OCI-LY7 (cell line): ENCODE measurements at regions not wholly inside any gene's neighbourhood (a gene's known extent, or its start where the extent isn't known, plus 50 kb on each side); places are given as distances from the start of the nearest gene placed in this dataset.

Experiments
- BruUV-seq: library from RNA; stranded (reverse); fragments of 400-500 nt; replicated peaks from 2 replicates; lab custom pipeline; 2021; lab: Mats Ljungman, UMichigan
- CTCF ChIA-PET: fragments of 300-600 bp; sonication (Branson Sonifier 250); formaldehyde crosslinking; loops from one replicate; lab custom pipeline; 2022; ENCODE audit warnings: antibody characterized with exemption; ENCODE audit not compliant: unreplicated experiment; lab: Charles Lee
- POLR2A ChIA-PET: fragments of 300-600 bp; sonication (Branson Sonifier 250); formaldehyde crosslinking; loops from one replicate; lab custom pipeline; 2022; ENCODE audit warnings: antibody characterized with exemption; lab: Charles Lee
- DNase-seq: peaks from one replicate; pipeline ENCODE4 v3.0.0-alpha.2; 2015; ENCODE audit warnings: low spot score
- H2AFZ ChIP-seq: fragments of 200-600 bp; sonication (generic), shearing (Covaris generic); 2 replicates; pipeline ENCODE4 v1.6.1; 2014; ENCODE audit warnings: mild to moderate bottlenecking, antibody characterized with exemption, low read length, moderate library complexity
- H3K27ac ChIP-seq: fragments of 200-600 bp; sonication (generic); 2 replicates; pipeline ENCODE4 v1.5.1; 2014; ENCODE audit warnings: mixed run types, low read depth, mild to moderate bottlenecking, moderate library complexity, low read length, inconsistent platforms; ENCODE audit not compliant: poor library complexity, severe bottlenecking
- H3K36me3 ChIP-seq: fragments of 200-600 bp; sonication (generic); 2 replicates; pipeline ENCODE4 v1.6.1; 2014; ENCODE audit warnings: mild to moderate bottlenecking, antibody characterized with exemption, low read length, moderate library complexity, mixed read lengths; ENCODE audit not compliant: insufficient read depth
- H3K4me1 ChIP-seq: fragments of 200-600 bp; sonication (generic); 2 replicates; pipeline ENCODE4 v1.5.1; 2014; ENCODE audit warnings: mild to moderate bottlenecking, low read length; ENCODE audit not compliant: insufficient read depth, poor library complexity, severe bottlenecking
- H3K4me2 ChIP-seq: fragments of 200-600 bp; sonication (generic); 2 replicates; pipeline ENCODE4 v1.6.1; 2014; ENCODE audit warnings: mild to moderate bottlenecking, low read length
- H3K4me3 ChIP-seq: fragments of 200-600 bp; sonication (generic); 2 replicates; pipeline ENCODE4 v1.5.1; 2014; ENCODE audit warnings: mild to moderate bottlenecking, low read depth, low read length; ENCODE audit not compliant: poor library complexity, severe bottlenecking
- H3K79me2 ChIP-seq: fragments of 200-600 bp; sonication (generic); 2 replicates; pipeline ENCODE4 v1.6.1; 2016; ENCODE audit warnings: low read depth, mild to moderate bottlenecking, low read length, moderate library complexity, mixed read lengths; ENCODE audit not compliant: insufficient read depth
- H3K9me2 ChIP-seq: fragments of 200-600 bp; sonication (generic); 2 replicates; pipeline ENCODE4 v1.6.1; 2016; ENCODE audit warnings: mild to moderate bottlenecking, low read length, mixed read lengths; ENCODE audit not compliant: insufficient read depth
- H3K9me3 ChIP-seq: fragments of 200-600 bp; sonication (generic); 2 replicates; pipeline ENCODE4 v1.6.1; 2014; ENCODE audit warnings: mild to moderate bottlenecking, mixed run types, low read length, mixed read lengths
- H4K20me1 ChIP-seq: fragments of 200-600 bp; sonication (generic); 2 replicates; pipeline ENCODE4 v1.6.1; 2014; ENCODE audit warnings: mild to moderate bottlenecking, antibody characterized with exemption, low read length, moderate library complexity, mixed read lengths; ENCODE audit not compliant: insufficient read depth
- CTCF ChIP-seq: fragments of 200-600 bp; sonication (generic); conservative IDR thresholded peaks from 2 replicates; pipeline ENCODE4 v1.5.1; 2014; ENCODE audit warnings: mild to moderate bottlenecking, antibody characterized with exemption, low read length, moderate library complexity, mixed read lengths
- EZH2phosphoT487 ChIP-seq: fragments of 200-600 bp; sonication (generic); IDR thresholded peaks from 2 replicates; pipeline ENCODE4 v1.6.1; 2018; ENCODE audit warnings: low read depth, borderline replicate concordance, mild to moderate bottlenecking, mixed run types, antibody characterized with exemption, low read length, moderate library complexity, mixed read lengths
- intact Hi-C: fragments of 100-400 bp; cut with micrococcal nuclease; formaldehyde crosslinking; loops from one replicate; pipeline ENCODE4 v1.10.0; 2022; ENCODE audit not compliant: unreplicated experiment

DNA sequence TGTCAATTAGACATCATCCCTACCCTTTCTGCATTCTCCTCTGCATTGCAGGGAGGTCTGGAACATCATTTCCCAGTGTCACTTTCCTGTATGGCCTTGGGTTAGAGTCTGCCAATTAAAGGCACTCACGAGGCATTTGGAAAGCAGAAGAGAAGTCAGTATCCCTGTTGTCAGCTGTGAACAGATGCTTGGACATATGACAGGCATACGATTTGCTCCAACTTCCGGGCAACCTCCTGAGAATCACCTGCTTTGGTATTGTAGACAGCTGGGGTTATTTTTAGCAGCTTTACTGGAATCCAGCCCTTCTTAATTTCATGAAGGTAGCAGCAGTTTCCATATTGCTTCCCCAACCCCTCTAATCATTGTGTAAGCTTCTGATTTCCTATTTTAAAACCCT lies 88.7 kb upstream of the DHRS4 start:
- H3K36me3 ChIP-seq, result no peaks in the 10 kb centered on the region
- no peaks in the 10 kb centered on the region for H3K4me1 ChIP-seq
- no peak overlapping the region for H2AFZ ChIP-seq
- no peak overlapping the region for H3K4me2 ChIP-seq
- intact Hi-C loops, result no loop called here
- POLR2A ChIA-PET, result no interaction called here
- BruUV-seq, result no TSS peak
- H3K9me2 ChIP-seq, result no peaks in the 10 kb centered on the region
- TF ChIP-seq EZH2phosphoT487 (no peak), CTCF (no peak)
- H3K4me3 ChIP-seq, result no peak overlapping the region
- CTCF ChIA-PET, result no interaction called here
- DNase-seq, result no peak
- no peaks in the 10 kb centered on the region for H4K20me1 ChIP-seq
- H3K9me3 ChIP-seq, result no peaks in the 10 kb centered on the region
- H3K27ac ChIP-seq, result no peak overlapping the region
- no peaks in the 10 kb centered on the region for H3K79me2 ChIP-seq

DNA sequence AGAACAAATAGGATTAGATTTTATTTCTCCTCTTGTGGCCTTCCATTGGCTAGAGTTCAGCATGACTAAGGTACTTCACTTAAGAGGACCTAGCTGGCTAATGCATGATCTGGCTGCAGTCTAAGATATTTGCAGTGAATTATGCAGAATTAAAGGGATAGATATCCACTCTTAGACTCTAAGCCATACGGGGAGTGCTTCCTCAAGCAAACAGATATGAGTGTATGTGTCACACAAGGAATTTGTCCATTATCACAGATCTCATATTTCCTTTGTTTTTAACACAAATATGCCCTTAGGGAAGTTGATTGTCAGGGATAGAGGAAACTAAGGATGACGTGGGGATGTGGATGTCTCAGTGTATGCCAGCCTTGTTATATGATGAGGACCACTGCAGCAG lies 88.1 kb upstream of the DHRS4 start:
- H3K4me3 ChIP-seq, result no peak overlapping the region
- H3K9me3 ChIP-seq, result no peaks in the 10 kb centered on the region
- no peaks in the 10 kb centered on the region for H4K20me1 ChIP-seq
- no peaks in the 10 kb centered on the region for H3K4me1 ChIP-seq
- H3K9me2 ChIP-seq, result no peaks in the 10 kb centered on the region
- no peaks in the 10 kb centered on the region for H3K79me2 ChIP-seq
- no peak for TF ChIP-seq EZH2phosphoT487
- no TSS peak for BruUV-seq
- no peak overlapping the region for H3K4me2 ChIP-seq
- H2AFZ ChIP-seq, result no peak overlapping the region
- no peak for DNase-seq
- no peak overlapping the region for H3K27ac ChIP-seq
- ChIA-PET CTCF (no interaction called here), POLR2A (no interaction called here)
- H3K36me3 ChIP-seq, result no peaks in the 10 kb centered on the region
- intact Hi-C loops, result no loop called here

DNA sequence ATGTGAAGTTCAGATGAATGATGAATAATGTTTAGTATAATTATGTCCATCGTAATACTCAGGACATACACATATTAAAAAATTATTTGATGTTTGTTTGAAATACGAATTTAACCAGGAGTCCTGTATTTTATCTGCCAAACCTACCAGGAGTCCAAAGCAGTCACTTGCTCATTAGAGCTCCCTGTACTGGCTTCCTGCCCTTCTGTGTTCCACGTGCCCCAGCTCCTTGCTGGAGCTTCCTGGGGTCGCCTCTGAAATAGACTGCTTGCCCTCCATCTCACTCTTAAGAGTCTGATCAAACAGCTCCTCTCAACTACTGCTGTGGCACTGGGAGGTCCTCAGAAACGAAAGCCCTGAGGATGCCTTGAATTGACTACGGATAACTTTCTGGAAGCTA lies 87.3 kb upstream of the DHRS4 start:
- Histone ChIP-seq H3K4me2 (no peak overlapping the region), H3K9me3 (no peaks in the 10 kb centered on the region), H2AFZ (no peak overlapping the region), H3K9me2 (no peaks in the 10 kb centered on the region), H3K4me3 (no peak overlapping the region), H3K27ac (no peak overlapping the region), H3K79me2 (no peaks in the 10 kb centered on the region), H4K20me1 (no peaks in the 10 kb centered on the region), H3K36me3 (no peaks in the 10 kb centered on the region), H3K4me1 (no peaks in the 10 kb centered on the region)
- ChIA-PET CTCF (interaction anchor here (1.2 kb wide), 1 partner anchor 39 kb away, joined by 3 read pairs; no protein-coding TSS in a partner anchor), POLR2A (interaction anchor here (0.7 kb wide), 1 partner anchor 658 kb away, joined by 3 read pairs; no protein-coding TSS in a partner anchor)
- intact Hi-C loops, result no loop called here
- BruUV-seq, result no TSS peak
- no peak for TF ChIP-seq CTCF
- no peak for TF ChIP-seq EZH2phosphoT487
- no peak for DNase-seq
